ENCODE measurements at regions not wholly inside any gene's neighbourhood (a gene's known extent, or its start where the extent isn't known, plus 50 kb on each side); places are given as distances from the start of the nearest gene placed in this dataset.

DNA sequence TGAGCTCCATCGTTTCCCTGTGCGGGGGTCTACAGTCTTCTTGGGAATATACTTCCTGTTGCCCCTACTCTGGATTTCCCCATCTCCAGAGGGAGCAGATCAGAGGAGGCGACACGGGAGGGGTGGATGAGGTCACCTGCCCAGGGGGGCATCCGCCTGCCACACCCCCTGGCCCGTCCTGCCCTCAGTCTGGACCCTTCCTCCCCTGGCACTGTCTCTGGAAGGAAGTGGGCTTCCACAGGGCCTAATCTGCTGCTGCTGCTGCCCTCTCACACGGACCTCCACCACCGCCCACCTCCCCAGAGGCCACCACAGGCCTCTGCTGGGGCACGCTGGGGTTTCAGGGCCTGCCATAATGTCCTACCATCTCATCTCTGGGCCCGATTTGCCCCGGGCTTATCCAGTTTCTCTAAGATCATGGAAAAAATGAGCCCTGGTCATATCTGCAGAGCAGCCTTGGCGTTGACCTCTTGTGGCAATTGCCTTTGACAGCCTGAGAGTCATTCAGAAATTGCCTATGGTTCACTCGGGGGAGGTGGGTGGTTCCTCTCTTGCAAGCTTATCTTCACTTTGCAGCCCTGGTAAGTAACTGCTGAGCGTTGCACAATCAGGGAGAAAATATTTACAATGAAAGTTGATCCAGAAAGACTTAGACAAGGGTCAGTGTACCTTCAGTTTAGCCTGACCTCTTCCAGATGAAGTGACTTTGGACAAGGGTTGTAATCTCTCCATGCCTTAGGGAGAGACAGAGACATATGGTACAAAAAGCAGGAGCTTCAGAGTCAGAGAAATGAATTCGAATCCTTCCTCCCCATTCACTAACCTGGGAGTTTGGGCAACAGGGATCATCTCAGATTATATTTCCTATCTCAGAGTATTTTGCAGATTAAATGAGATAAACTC, 252.4 kb downstream of the TOMM20 start:
- peaks cover 10% of the 10 kb centered on the region for H3K4me1 ChIP-seq (ENCODE audit: control insufficient read depth, insufficient read depth, low read length)
- ChIA-PET CTCF (interaction anchor here (0.6 to 2.5 kb wide), 8 partner anchors 15 to 377 kb away, joined by 3 to 5 read pairs (median 3); no protein-coding TSS in a partner anchor), POLR2A (interaction anchor here (0.6 to 1.6 kb wide), 2 partner anchors 111 to 265 kb away, joined by 3 to 5 read pairs; no protein-coding TSS in a partner anchor)
- no peak for TF ChIP-seq ZNF169 (tag by site-specific recombination; IDR thresholded peaks at IDR 0.05)
- TF ChIP-seq TSHZ1 (tag by site-specific recombination; IDR thresholded peaks at IDR 0.05; ENCODE audit: borderline replicate concordance), result 0 out of 2 replicates have a peak, but pooled peaks have one; percentile 25
- TF ChIP-seq ZNF677 (tag by site-specific recombination; IDR thresholded peaks at IDR 0.05), result 0 out of 2 replicates have a peak, but pooled peaks have one; percentile 16
- no peak for TF ChIP-seq ZBTB1 (tag by site-specific recombination; IDR thresholded peaks at IDR 0.05)
- TF ChIP-seq, protein P1, sequence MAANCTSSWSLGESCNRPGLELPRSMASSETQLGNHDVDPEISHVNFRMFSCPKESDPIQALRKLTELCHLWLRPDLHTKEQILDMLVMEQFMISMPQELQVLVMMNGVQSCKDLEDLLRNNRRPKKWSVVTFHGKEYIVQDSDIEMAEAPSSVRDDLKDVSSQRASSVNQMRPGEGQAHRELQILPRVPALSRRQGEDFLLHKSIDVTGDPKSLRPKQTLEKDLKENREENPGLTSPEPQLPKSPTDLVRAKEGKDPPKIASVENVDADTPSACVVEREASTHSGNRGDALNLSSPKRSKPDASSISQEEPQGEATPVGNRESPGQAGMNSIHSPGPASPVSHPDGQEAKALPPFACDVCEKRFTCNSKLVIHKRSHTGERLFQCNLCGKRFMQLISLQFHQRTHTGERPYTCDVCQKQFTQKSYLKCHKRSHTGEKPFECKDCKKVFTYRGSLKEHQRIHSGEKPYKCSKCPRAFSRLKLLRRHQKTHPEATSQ (tag by site-specific recombination; IDR thresholded peaks at IDR 0.05), result peak; percentile 6; the same call in 1 of the 2 replicates
- peak; percentile 58; the same call in 1 of the 2 replicates for TF ChIP-seq ZSCAN30 (tag by site-specific recombination; IDR thresholded peaks at IDR 0.05)
- no peak for TF ChIP-seq SP3 (tag by site-specific recombination; IDR thresholded peaks at IDR 0.05)
- no peak for TF ChIP-seq ZNF132 (tag by site-specific recombination; IDR thresholded peaks at IDR 0.05; ENCODE audit: borderline replicate concordance)
- no peak for TF ChIP-seq ZNF133 (tag by site-specific recombination; IDR thresholded peaks at IDR 0.05)
- TF ChIP-seq, protein P2, sequence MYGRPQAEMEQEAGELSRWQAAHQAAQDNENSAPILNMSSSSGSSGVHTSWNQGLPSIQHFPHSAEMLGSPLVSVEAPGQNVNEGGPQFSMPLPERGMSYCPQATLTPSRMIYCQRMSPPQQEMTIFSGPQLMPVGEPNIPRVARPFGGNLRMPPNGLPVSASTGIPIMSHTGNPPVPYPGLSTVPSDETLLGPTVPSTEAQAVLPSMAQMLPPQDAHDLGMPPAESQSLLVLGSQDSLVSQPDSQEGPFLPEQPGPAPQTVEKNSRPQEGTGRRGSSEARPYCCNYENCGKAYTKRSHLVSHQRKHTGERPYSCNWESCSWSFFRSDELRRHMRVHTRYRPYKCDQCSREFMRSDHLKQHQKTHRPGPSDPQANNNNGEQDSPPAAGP (tag by site-specific recombination; IDR thresholded peaks at IDR 0.05), result peak; percentile 80
- TF ChIP-seq TRIM28 (IDR thresholded peaks at IDR 0.05; ENCODE audit: borderline replicate concordance, low read length), result peak; percentile 95
- TF ChIP-seq ZFP37 (tag by site-specific recombination; IDR thresholded peaks at IDR 0.05), result no peak
- TF ChIP-seq MZF1 (tag by site-specific recombination; IDR thresholded peaks at IDR 0.05; ENCODE audit: borderline replicate concordance), result 0 out of 2 replicates have a peak, but pooled peaks have one; percentile 61
- no peak for TF ChIP-seq ZNF157 (tag by site-specific recombination; IDR thresholded peaks at IDR 0.05)
- no peak for TF ChIP-seq ZNF521 (tag by site-specific recombination; IDR thresholded peaks at IDR 0.05)
- no peak for TF ChIP-seq ZNF155 (tag by site-specific recombination; IDR thresholded peaks at IDR 0.05)
- no peak for TF ChIP-seq ZNF791 (tag by site-specific recombination; IDR thresholded peaks at IDR 0.05)
- peak; percentile 72; the same call in 1 of the 2 replicates for TF ChIP-seq ZNF843 (tag by site-specific recombination; IDR thresholded peaks at IDR 0.05)
- TF ChIP-seq ZBTB8A (tag by site-specific recombination; IDR thresholded peaks at IDR 0.05), result no peak
- TF ChIP-seq SP7 (tag by site-specific recombination; IDR thresholded peaks at IDR 0.05), result peak; percentile 77
- TF ChIP-seq ZNF596 (tag by site-specific recombination; IDR thresholded peaks at IDR 0.05), result peak; percentile 66
- TF ChIP-seq ZFHX2 (tag by site-specific recombination; conservative IDR thresholded peaks at IDR 0.05), result peak; percentile 67
- no peak for TF ChIP-seq ZBTB20 (tag by site-specific recombination; IDR thresholded peaks at IDR 0.05)
- TF ChIP-seq ZNF768 (tag by site-specific recombination; IDR thresholded peaks at IDR 0.05), result no peak
- TF ChIP-seq ZFP69B (tag by site-specific recombination; IDR thresholded peaks at IDR 0.05), result 0 out of 2 replicates have a peak, but pooled peaks have one; percentile 23
- TF ChIP-seq, protein P3, sequence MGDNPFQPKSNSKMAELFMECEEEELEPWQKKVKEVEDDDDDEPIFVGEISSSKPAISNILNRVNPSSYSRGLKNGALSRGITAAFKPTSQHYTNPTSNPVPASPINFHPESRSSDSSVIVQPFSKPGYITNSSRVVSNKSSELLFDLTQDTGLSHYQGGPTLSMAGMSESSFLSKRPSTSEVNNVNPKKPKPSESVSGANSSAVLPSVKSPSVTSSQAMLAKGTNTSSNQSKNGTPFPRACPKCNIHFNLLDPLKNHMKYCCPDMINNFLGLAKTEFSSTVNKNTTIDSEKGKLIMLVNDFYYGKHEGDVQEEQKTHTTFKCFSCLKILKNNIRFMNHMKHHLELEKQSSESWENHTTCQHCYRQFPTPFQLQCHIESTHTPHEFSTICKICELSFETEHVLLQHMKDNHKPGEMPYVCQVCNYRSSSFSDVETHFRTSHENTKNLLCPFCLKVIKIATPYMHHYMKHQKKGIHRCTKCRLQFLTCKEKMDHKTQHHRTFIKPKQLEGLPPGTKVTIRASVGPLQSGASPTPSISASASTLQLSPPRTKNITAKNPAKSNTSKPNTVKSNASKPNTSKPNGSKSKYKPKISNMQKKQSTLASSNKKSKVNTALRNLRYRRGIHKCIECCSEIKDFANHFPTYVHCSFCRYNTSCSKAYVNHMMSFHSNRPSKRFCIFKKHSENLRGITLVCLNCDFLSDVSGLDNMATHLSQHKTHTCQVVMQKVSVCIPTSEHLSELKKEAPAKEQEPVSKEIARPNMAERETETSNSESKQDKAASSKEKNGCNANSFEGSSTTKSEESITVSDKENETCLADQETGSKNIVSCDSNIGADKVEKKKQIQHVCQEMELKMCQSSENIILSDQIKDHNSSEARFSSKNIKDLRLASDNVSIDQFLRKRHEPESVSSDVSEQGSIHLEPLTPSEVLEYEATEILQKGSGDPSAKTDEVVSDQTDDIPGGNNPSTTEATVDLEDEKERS (tag by site-specific recombination; IDR thresholded peaks at IDR 0.05), result no peak
- TF ChIP-seq OVOL3 (tag by site-specific recombination; IDR thresholded peaks at IDR 0.05), result no peak
- TF ChIP-seq ZBTB17 (tag by site-specific recombination; IDR thresholded peaks at IDR 0.05), result peak; percentile 43; the same call in 1 of the 2 replicates
- no peak for TF ChIP-seq KLF9 (tag by site-specific recombination; IDR thresholded peaks at IDR 0.05; ENCODE audit: low read depth)

More for the DNA sequence above, 252.4 kb downstream of the TOMM20 start:
- H3K27ac ChIP-seq (ENCODE audit: extremely low read depth, low read depth, low read length), result peak overlapping the region; percentile 51; the same call in 1 of the 2 replicates
- H3K4me3 ChIP-seq (ENCODE audit: low read depth, low read length), result no peak overlapping the region
- no peaks in the 10 kb centered on the region for H3K36me3 ChIP-seq (ENCODE audit: control insufficient read depth in 2 of 2, insufficient read depth in 1 of 2, low read length in 2 of 2)
- H3K9me3 ChIP-seq (ENCODE audit: control insufficient read depth, insufficient read depth, low read depth, low read length), result no peaks in the 10 kb centered on the region

All from HEK293 (cell line).